Peyer's patch (tissue), 4 donors: ENCODE measurements at regions not wholly inside any gene's neighbourhood (a gene's known extent, or its start where the extent isn't known, plus 50 kb on each side); places are given as distances from the start of the nearest gene placed in this dataset.

Experiments used
- CTCF ChIP-seq, 6 experiments: fragments of 450-650 bp in 4 of 6; fragments of 200-600 bp in 2 of 6; sonication (generic) in 1 of 6; IDR thresholded peaks; one replicate each; pipeline ENCODE4 v1.5.1; 2017 to 2019; ENCODE audit warnings: antibody characterized with exemption in 6 of 6, mild to moderate bottlenecking in 3 of 6, moderate library complexity in 1 of 6
- POLR2A ChIP-seq, 2 donors: fragments of 450-650 bp; IDR thresholded peaks; one replicate each; pipeline ENCODE4 v1.5.1; 2017; ENCODE audit warnings: antibody characterized with exemption in 2 of 2, mild to moderate bottlenecking in 2 of 2, moderate library complexity in 2 of 2

- TF ChIP-seq CTCF (IDR thresholded peaks at IDR 0.05) (peak; percentile 21 to 77 (median 63)), POLR2A (IDR thresholded peaks at IDR 0.05) (no peak)
Measured at GRCh38 chr9:4366591-4367330, 66.9 kb upstream of the GLIS3 start.
